Activated naive CD4-positive, alpha-beta T cell treated with anti-CD3 and anti-CD28 coated beads for 36 hours (primary cell): ENCODE measurements at regions not wholly inside any gene's neighbourhood (a gene's known extent, or its start where the extent isn't known, plus 50 kb on each side); places are given as distances from the start of the nearest gene placed in this dataset.

ENCODE experiments used
- CTCF ChIA-PET: fragments of 350-600 bp; sonication (Branson Sonifier 250); formaldehyde crosslinking; loops from one replicate; lab custom pipeline; 2021; ENCODE audit warnings: antibody characterized with exemption; lab: Charles Lee
- DNase-seq: peaks from one replicate; pipeline ENCODE4 v3.0.0-alpha.2; 2020
- H3K27ac Mint-ChIP-seq: one replicate; pipeline ENCODE4 v1.8.0; 2021; ENCODE audit warnings: mild to moderate bottlenecking, mixed read lengths
- H3K27me3 Mint-ChIP-seq: one replicate; pipeline ENCODE4 v1.8.0; 2021; ENCODE audit warnings: low read depth, mixed read lengths
- H3K36me3 Mint-ChIP-seq: one replicate; pipeline ENCODE4 v1.8.0; 2021; ENCODE audit warnings: low read depth, mixed read lengths
- H3K4me1 Mint-ChIP-seq: one replicate; pipeline ENCODE4 v1.8.0; 2021; ENCODE audit warnings: low read depth, mixed read lengths
- H3K4me3 Mint-ChIP-seq: one replicate; pipeline ENCODE4 v1.8.0; 2021; ENCODE audit warnings: mild to moderate bottlenecking, moderate library complexity, mixed read lengths
- H3K9me3 Mint-ChIP-seq: one replicate; pipeline ENCODE4 v1.8.0; 2021; ENCODE audit warnings: mixed read lengths
- intact Hi-C: fragments of 100-400 bp; cut with micrococcal nuclease; formaldehyde crosslinking; loops from one replicate; pipeline ENCODE4 v1.15.1; 2023

- Mint-ChIP-seq H3K27ac (no peak overlapping the region), H3K4me3 (no peak overlapping the region), H3K27me3 (peaks cover 2% of the 10 kb centered on the region), H3K4me1 (no peaks in the 10 kb centered on the region), H3K36me3 (no peaks in the 10 kb centered on the region), H3K9me3 (no peaks in the 10 kb centered on the region)
- no peak for DNase-seq
- CTCF ChIA-PET, result interaction anchor here (0.7 kb wide), 1 partner anchor 1560 kb away, joined by 3 read pairs; no protein-coding TSS in a partner anchor
- intact Hi-C loops, result no loop called here
Measured at GRCh38 chr15:95897651-95898050, 432.8 kb upstream of the NR2F2 start.

- CTCF ChIA-PET, result no interaction called here
- Mint-ChIP-seq H3K27ac (no peak overlapping the region), H3K27me3 (peaks cover 2% of the 10 kb centered on the region), H3K4me3 (no peak overlapping the region), H3K9me3 (no peaks in the 10 kb centered on the region), H3K4me1 (no peaks in the 10 kb centered on the region), H3K36me3 (no peaks in the 10 kb centered on the region)
- DNase-seq, result no peak
- intact Hi-C loops, result no loop called here
Measured at GRCh38 chr15:95898761-95899160, 431.7 kb upstream of the NR2F2 start.

GRCh38 chr15:95901271-95901670, 429.2 kb upstream of the NR2F2 start:
- Mint-ChIP-seq H3K4me3 (no peak overlapping the region), H3K36me3 (no peaks in the 10 kb centered on the region), H3K9me3 (no peaks in the 10 kb centered on the region), H3K4me1 (no peaks in the 10 kb centered on the region), H3K27me3 (peaks cover 2% of the 10 kb centered on the region), H3K27ac (no peak overlapping the region)
- no peak for DNase-seq
- CTCF ChIA-PET, result no interaction called here
- intact Hi-C loops, result no loop called here

GRCh38 chr15:95902606-95903005, 427.9 kb upstream of the NR2F2 start:
- CTCF ChIA-PET, result no interaction called here
- no peaks in the 10 kb centered on the region for H3K36me3 Mint-ChIP-seq
- intact Hi-C loops, result no loop called here
- H3K27me3 Mint-ChIP-seq, result peaks cover 4% of the 10 kb centered on the region
- no peak for DNase-seq
- no peaks in the 10 kb centered on the region for H3K4me1 Mint-ChIP-seq
- no peaks in the 10 kb centered on the region for H3K9me3 Mint-ChIP-seq
- H3K4me3 Mint-ChIP-seq, result no peak overlapping the region
- H3K27ac Mint-ChIP-seq, result no peak overlapping the region

- no peak overlapping the region for H3K4me3 Mint-ChIP-seq
- H3K36me3 Mint-ChIP-seq, result no peaks in the 10 kb centered on the region
- CTCF ChIA-PET, result no interaction called here
- no peaks in the 10 kb centered on the region for H3K4me1 Mint-ChIP-seq
- no peak overlapping the region for H3K27ac Mint-ChIP-seq
- intact Hi-C loops, result no loop called here
- no peak for DNase-seq
- H3K27me3 Mint-ChIP-seq, result peaks cover 4% of the 10 kb centered on the region
- H3K9me3 Mint-ChIP-seq, result no peaks in the 10 kb centered on the region
Measured at GRCh38 chr15:95903352-95903751, 427.1 kb upstream of the NR2F2 start.

GRCh38 chr15:95910643-95911212, 419.8 kb upstream of the NR2F2 start:
- Mint-ChIP-seq H3K4me3 (no peak overlapping the region), H3K27me3 (peaks cover 5% of the 10 kb centered on the region), H3K9me3 (no peaks in the 10 kb centered on the region), H3K27ac (no peak overlapping the region), H3K4me1 (no peaks in the 10 kb centered on the region), H3K36me3 (no peaks in the 10 kb centered on the region)
- no peak for DNase-seq
- CTCF ChIA-PET, result no interaction called here
- intact Hi-C loops, result no loop called here

- CTCF ChIA-PET, result no interaction called here
- H3K4me3 Mint-ChIP-seq, result no peak overlapping the region
- H3K9me3 Mint-ChIP-seq, result no peaks in the 10 kb centered on the region
- no peak overlapping the region for H3K27ac Mint-ChIP-seq
- DNase-seq, result no peak
- no peaks in the 10 kb centered on the region for H3K4me1 Mint-ChIP-seq
- H3K36me3 Mint-ChIP-seq, result no peaks in the 10 kb centered on the region
- peaks cover 7% of the 10 kb centered on the region for H3K27me3 Mint-ChIP-seq
- intact Hi-C loops, result no loop called here
Measured at GRCh38 chr15:95911570-95912279, 418.8 kb upstream of the NR2F2 start.

- Mint-ChIP-seq H3K4me3 (no peak overlapping the region), H3K4me1 (no peaks in the 10 kb centered on the region), H3K9me3 (no peaks in the 10 kb centered on the region), H3K36me3 (no peaks in the 10 kb centered on the region), H3K27ac (no peak overlapping the region), H3K27me3 (peaks cover 7% of the 10 kb centered on the region)
- DNase-seq, result no peak
- intact Hi-C loops, result no loop called here
- CTCF ChIA-PET, result no interaction called here
Measured at GRCh38 chr15:95912280-95912625, 418.2 kb upstream of the NR2F2 start.

- CTCF ChIA-PET, result no interaction called here
- Mint-ChIP-seq H3K27ac (no peak overlapping the region), H3K27me3 (peaks cover 6% of the 10 kb centered on the region), H3K4me1 (no peaks in the 10 kb centered on the region), H3K4me3 (no peak overlapping the region), H3K9me3 (no peaks in the 10 kb centered on the region), H3K36me3 (no peaks in the 10 kb centered on the region)
- DNase-seq, result no peak
- intact Hi-C loops, result no loop called here
Measured at GRCh38 chr15:95912728-95913127, 417.8 kb upstream of the NR2F2 start.

- CTCF ChIA-PET, result no interaction called here
- no peaks in the 10 kb centered on the region for H3K9me3 Mint-ChIP-seq
- no peak overlapping the region for H3K4me3 Mint-ChIP-seq
- H3K4me1 Mint-ChIP-seq, result no peaks in the 10 kb centered on the region
- H3K27ac Mint-ChIP-seq, result no peak overlapping the region
- DNase-seq, result no peak
- intact Hi-C loops, result no loop called here
- H3K36me3 Mint-ChIP-seq, result no peaks in the 10 kb centered on the region
- peaks cover 5% of the 10 kb centered on the region for H3K27me3 Mint-ChIP-seq
Measured at GRCh38 chr15:95916568-95916967, 413.9 kb upstream of the NR2F2 start.

GRCh38 chr15:95918525-95918924, 412.0 kb upstream of the NR2F2 start:
- no peak for DNase-seq
- Mint-ChIP-seq H3K27ac (no peak overlapping the region), H3K36me3 (no peaks in the 10 kb centered on the region), H3K27me3 (peaks cover 8% of the 10 kb centered on the region), H3K9me3 (no peaks in the 10 kb centered on the region), H3K4me3 (no peak overlapping the region), H3K4me1 (no peaks in the 10 kb centered on the region)
- intact Hi-C loops, result no loop called here
- CTCF ChIA-PET, result no interaction called here

GRCh38 chr15:95919460-95919859, 411.0 kb upstream of the NR2F2 start:
- H3K36me3 Mint-ChIP-seq, result no peaks in the 10 kb centered on the region
- no peaks in the 10 kb centered on the region for H3K9me3 Mint-ChIP-seq
- H3K4me1 Mint-ChIP-seq, result no peaks in the 10 kb centered on the region
- H3K4me3 Mint-ChIP-seq, result no peak overlapping the region
- CTCF ChIA-PET, result no interaction called here
- intact Hi-C loops, result no loop called here
- no peak overlapping the region for H3K27ac Mint-ChIP-seq
- DNase-seq, result no peak
- H3K27me3 Mint-ChIP-seq, result peaks cover 8% of the 10 kb centered on the region

- no peaks in the 10 kb centered on the region for H3K4me1 Mint-ChIP-seq
- H3K27me3 Mint-ChIP-seq, result peaks cover 8% of the 10 kb centered on the region
- no peak for DNase-seq
- H3K36me3 Mint-ChIP-seq, result no peaks in the 10 kb centered on the region
- H3K9me3 Mint-ChIP-seq, result no peaks in the 10 kb centered on the region
- no peak overlapping the region for H3K27ac Mint-ChIP-seq
- intact Hi-C loops, result no loop called here
- CTCF ChIA-PET, result no interaction called here
- H3K4me3 Mint-ChIP-seq, result no peak overlapping the region
Measured at GRCh38 chr15:95921404-95921803, 409.1 kb upstream of the NR2F2 start.
